Ramos (cell line): ENCODE measurements at regions not wholly inside any gene's neighbourhood (a gene's known extent, or its start where the extent isn't known, plus 50 kb on each side); places are given as distances from the start of the nearest gene placed in this dataset.
"Not testable (repeated sequence)": the region's sequence is repeated elsewhere in the genome, so short reads cannot be mapped to it uniquely, and the experiment has no call there.

Experiments used
- in situ Hi-C: fragments of 300-500 bp; cut with MboI; formaldehyde crosslinking; loops from one replicate; pipeline ENCODE4 v1.14.3; 2022; ENCODE audit warnings: low sequenced_read_pairs; ENCODE audit not compliant: unreplicated experiment

DNA sequence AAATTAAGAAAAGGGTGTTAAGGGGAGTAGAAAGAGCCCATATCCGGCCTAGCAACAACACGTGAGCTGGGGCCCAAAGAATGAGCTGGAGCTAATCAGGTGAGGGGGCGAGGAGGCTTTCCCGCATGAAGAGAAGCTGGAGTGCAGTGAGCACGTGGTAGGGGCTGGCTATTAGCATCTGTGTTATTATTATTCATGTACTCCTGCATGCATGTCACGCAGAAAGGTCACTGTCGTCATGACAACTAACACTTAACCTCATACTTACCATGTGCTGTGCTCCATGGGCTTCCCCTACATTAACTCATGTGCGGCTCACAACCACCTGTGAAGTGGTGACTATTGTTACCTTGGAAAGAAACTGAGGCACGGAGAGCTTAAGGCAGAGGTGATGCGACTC lies 227.6 kb upstream of the UBL3 start:
- in situ Hi-C loops, result no loop called here

DNA sequence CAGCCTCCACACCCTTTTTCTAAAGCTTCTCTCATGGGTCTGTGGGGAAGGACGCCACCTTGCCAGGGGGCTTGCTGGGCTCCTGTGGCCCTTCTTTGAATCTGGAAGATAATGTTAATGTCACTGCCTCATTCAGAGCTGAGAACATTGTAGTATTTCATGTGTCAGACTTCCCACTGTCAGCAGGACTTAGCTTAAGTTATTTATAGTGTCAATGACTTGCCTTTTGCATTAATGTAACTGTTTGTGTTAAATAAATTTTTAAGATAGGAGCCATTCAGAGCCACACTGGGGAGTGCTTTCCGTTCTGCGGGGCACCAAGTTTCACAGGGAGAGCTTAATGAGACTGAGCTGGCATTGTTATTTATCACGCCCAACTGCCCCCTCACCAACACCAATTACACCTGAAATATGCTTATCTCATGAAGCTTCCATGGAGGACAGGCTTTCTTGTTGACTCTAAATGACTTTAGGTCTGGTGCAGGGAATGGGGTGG lies 226.9 kb upstream of the UBL3 start:
- in situ Hi-C loops, result no loop called here

DNA sequence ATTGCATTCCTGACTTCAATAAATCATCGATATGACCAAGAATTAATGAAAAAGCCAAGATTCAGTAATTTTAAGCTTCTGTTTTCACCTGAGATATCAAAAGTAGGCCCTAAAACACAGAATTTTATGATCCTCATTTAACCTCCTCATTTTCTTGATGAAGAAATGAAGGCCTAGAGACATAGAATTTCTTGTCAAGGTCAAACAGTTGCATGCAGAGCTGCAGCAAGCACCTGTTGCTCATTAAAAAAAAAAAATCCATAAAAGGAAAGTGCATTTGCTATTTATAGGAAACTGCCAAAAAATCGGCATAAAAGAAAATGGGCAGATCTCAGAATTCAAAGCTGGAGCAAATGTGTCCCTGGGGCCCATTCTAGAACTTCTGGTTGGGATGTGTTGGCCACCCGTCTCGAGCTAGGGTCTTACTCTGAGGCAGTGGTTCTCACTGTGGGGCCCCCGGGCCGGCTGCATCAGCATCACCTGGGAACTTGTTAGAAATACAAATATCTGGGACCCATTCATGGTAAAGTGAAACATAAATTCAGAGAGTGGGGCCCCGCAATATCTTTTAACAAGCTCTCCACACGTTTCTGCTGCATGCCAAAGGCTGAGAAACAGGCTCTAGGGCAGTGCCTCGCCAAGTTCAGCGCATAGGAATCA lies 224.7 kb upstream of the UBL3 start:
- in situ Hi-C loops, result no loop called here

DNA sequence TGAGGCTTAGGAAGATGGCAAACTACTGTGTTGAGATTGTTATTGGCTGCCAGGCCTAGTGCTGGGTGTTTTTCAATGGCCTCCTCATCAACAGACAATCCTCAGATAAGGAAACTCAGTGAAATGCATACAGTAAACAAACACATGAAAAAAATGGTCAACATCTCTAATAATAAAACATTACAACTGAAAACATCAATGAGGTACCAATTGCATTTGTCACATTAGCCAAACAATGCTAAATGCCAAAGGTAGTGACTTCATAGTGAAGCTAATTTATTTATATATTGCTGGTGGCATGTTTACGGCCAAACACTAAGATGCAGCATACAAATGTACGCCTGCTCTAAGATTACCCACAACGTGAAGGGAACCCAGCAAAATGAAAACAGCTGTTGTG lies 224.0 kb upstream of the UBL3 start:
- in situ Hi-C loops, result no loop called here

DNA sequence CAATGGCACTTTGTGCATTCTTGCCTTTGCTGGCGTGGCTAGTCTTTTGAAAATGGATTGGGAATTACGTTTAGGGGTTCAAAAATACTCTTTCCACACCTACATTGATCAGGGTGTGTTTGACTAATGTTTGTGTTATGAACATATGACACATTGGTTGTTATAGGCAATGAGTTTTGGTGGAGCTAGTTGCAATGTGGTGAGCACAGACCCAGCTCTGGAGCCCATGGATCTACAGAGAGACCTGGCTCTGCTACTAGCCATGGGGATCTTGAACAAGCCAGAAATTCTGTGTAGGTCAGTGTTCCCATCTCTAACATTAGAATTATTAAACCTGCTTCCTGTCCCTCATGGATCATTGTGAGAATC lies 222.4 kb upstream of the UBL3 start:
- in situ Hi-C loops, result no loop called here

DNA sequence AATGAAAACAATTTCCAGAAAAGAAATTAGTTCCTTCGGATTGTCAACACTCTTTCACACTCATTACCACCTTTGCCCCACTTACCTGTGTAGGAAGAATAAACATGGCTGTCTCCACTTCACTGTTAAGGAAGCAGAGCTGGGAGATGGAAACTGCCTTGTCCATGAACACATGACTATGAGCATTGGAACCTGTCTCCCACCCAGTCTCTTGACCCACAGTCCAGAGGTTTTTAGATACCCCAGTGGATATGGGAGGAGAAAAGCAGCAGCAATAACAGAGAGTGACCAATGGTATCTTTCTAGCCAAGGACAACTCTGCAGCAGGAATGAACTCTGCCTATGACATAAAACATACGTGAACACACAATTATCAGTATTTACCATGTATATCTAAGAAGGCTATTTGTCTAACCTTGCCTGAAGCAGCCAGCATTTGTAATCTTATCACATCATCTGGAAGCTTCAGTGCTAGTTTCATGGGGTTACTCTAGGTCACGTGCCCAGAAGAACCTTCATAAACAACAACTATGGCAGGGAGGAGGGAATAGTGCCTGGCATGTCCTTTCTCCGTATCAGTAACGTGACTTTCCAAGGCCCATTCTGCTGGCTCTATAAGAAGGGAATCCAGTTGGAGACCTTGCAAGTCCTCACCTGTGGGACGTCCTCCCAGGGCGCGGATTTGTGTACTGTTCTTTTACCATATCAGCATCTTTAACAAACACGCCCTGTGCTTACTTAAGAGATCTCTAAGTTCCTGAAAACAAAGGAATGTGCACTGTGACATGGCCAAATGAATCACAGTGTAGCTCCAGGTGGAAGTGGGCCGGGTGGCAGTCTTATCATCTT lies 221.8 kb upstream of the UBL3 start:
- in situ Hi-C loops, result no loop called here

DNA sequence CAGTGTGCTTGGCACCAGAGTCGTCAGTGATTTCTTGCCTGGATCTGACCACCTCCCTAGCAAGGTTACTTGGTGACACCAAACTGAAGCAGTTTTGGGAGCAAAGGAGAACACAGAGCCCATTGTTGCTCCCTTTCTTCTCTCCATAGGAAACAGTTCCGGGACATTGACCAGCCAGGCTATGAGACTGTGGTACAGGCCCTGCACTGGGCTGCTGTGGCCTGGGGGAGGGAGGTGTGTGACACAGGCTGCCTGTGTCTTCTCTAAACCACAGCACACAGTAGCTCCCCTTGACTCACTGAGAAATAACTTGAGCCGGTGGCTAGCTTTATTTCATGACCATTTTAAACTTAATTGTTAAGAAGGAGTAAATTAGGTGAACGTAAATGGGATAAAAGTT lies 214.8 kb upstream of the UBL3 start:
- in situ Hi-C loops, result no loop called here

DNA sequence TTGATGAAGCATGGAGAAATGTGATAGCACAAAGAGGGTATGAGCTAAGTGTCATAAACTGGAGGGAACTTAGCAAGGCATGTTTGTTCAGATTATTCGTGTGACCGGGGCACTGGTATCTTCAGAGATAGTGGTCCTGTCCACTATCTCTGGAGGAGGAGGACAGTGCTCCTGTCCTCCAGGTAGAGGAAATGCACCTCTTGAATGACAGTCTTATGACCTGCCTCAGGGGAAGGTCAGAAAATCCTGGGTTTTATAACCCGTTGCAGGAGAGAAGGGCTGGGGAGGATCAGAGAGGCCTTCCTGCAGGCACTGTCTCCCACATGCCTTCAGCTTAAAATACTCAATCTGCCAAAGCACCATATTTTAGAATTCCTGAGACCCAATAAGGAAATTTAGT lies 213.5 kb upstream of the UBL3 start:
- in situ Hi-C loops, result no loop called here

DNA sequence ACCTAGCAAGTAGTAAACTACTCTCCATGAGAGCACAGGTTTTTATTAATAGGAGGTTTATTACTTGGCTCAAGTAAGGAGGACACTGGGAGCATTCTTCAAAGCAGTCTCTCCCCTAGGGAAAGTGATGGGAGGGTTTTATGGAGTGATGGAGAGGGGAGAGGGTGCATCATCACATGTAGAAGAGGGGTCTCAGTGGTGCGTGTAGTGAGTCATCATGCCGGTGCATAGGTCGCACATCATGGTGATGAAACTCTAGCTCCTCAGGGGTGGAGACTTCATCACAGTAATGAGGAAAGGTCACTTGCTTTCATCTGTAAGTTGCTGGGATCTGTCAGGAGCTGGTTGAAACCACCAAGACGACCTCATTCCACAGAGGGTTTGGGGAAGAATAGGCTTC lies 210.8 kb upstream of the UBL3 start:
- in situ Hi-C loops, result no loop called here

DNA sequence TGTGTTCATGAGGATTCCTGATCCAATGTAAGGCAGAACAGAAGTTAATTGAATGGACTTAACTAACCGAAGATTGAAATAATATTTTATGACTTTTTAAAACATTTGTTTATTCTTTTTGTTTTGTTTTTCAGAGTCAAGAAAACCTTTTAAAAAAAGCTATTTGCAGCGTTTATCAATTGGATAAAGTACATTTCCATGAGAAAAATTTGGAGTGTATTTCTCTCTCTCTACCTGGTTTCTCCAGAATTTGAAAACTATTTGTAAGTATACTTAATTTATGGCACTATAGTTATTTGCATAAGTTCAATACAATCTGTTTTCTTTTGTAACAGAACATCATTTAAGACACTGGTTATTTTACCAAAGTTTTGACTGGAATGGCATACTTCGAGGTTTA lies 208.0 kb upstream of the UBL3 start:
- in situ Hi-C loops, result no loop called here

DNA sequence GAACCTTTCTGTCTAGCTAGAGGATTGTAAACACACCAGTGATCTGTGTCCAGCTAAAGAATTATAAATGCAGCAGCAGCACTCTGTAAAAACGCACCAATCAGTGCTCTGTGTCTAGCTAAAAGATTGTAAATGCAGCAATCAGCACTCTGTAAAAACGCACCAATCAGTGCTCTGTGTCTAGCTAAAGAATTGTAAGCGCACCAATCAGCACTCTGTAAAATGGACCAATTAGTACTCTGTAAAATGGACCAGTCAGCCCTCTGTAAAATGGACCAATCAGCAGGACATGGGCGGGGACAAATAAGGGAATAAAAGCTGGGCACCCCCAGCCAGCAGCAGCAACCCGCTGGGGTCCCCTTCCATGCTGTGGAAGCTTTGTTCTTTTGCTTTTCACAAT lies 204.1 kb upstream of the UBL3 start:
- in situ Hi-C loops, result not testable (repeated sequence)

DNA sequence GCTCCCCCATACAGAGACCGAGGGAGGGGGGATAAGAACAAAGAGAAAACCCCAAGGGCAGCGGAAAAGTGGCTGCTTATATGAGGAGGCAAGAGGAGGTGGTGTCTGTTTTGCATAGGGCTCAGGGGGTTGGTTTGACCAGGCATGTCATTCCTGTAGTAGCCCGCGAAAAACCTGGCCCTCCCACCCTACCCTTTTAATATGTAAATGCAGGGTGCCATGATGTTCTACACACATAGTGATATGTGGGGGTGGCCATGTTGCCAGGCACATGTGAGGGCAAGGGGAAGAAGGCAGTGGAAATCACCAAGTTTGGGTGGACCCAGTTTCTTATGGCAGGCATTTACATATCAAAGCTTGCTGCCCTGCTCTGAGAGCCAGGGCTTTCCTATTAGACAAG lies 203.5 kb upstream of the UBL3 start:
- in situ Hi-C loops, result no loop called here

DNA sequence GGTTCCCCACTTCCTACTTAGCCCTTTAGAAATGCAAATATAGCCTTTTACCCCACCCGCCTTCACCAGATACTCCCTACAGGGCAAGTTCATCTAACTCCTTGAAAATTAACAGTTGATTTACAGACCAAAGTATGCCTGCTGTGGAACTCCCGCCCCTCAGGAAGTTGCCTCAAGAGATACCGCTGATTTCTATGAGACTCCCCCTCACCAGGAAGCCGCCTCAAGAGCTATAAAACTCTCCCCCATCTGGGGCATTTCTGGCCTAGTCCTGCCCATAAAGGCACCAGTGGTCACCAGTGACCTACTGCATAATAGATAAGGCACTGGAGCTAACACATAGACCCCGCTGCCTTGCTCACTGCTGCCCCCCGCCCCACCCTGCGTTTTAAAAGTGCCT lies 201.7 kb upstream of the UBL3 start:
- in situ Hi-C loops, result no loop called here

DNA sequence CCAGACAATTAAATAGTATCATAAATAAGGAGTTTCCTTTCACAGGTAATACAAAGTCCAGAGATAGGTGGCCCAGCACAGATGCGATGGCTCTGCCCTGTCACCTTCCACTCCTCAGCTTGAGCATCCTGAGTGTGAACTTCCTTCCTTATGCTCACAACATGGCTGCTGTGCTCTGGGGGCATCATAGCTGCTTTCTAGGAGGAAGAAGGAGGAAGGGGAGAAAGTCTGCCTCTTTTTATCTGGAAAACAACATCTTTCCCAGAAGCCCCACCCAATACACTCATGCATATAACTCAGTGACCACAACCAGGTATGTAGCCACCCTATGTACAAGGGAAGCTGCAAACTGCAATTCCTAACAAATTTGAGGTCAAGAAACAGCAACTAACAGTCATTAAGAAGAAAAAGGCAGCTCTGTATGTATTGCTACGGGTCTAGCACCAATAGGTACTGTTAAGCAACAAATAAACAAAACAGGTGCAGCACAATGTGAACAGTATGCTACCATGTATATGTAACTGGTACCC lies 201.2 kb upstream of the UBL3 start:
- in situ Hi-C loops, result no loop called here

DNA sequence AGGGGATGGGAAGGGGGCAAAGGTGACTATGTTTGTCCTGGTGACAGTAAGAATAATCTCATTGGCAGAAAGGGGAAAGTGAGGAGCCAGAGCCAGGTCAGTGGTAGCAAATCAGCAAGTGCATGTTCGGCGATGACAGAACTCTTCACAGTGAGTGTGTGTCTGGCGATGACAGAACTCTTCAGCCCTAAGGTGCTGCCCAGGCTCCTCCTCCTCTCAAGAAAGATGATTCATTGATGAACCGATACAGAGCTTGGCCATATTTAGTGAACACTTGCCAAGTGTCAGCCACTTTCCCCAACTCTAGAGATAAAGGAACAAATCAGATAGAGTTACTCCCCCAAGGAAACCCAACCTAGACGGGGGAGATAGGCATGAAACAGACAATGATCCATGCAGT lies 199.3 kb upstream of the UBL3 start:
- in situ Hi-C loops, result no loop called here

DNA sequence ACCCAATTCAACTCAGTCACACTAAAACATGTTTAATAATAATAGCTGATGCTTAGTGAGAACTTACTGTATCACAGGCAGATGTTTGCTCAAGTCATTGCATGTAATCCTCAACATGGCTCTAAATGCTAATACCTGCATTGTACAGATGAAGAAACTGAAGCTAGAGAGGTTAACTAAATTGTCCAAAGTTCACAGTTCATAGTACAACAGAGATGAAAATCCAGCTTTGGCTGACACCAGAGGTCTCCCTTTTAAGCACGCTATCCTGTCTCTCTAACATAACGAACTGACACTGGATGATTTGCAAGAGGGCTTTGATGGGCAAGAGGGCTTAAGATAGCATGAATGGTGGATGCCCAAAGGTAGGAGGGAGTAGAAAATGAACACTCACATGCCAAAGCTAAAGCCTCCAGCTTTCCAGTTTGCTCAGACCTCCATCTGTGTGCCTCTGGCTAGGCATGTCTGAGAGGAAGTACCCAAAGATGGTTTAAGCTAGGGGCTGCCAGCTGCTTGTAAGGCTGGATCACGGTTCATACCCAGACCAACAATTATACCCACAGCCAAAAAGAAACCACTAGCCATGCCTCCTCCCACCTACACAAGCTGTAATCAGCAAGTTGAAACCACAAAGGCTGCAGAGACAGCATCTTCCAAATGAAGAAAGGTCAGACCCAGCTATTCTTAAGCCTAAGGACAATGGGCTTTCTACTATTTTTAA lies 196.9 kb upstream of the UBL3 start:
- in situ Hi-C loops, result no loop called here

DNA sequence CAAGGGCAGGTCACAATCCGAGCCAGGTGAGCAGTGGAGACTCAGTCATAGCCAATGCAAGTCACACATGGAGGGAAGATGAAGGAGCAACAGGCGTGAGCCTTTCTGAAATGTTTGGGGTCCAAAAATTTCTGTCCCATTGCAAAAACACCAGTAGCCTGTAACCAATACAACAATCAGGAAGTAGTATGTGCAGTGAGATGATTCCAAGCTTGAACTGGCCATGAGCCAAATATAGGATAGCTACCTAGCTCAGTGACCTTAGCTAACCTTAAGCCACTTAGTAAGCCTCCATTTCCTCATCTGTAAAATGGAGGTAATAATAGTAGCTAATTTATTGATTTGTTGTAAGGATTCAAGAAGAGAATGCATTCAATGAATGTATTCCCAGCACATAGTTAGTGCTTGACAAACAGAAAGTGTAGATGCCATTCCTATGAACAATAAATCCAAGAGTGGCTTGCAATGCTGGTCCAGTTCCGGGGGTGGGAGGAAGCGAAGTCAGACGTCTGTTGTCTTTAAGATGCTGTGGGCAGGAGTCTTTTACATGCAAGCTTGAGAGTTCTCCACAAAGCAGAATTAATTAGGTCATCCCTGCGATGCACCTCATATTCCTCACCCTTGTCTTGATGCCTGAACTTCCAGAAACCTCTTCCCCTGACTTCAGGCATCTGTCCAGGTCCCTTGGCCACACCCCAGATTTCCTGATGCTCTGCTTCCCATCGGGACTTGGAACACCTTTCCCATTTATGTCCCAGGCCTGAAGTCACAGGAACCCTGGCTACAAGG lies 195.7 kb upstream of the UBL3 start:
- in situ Hi-C loops, result no loop called here

DNA sequence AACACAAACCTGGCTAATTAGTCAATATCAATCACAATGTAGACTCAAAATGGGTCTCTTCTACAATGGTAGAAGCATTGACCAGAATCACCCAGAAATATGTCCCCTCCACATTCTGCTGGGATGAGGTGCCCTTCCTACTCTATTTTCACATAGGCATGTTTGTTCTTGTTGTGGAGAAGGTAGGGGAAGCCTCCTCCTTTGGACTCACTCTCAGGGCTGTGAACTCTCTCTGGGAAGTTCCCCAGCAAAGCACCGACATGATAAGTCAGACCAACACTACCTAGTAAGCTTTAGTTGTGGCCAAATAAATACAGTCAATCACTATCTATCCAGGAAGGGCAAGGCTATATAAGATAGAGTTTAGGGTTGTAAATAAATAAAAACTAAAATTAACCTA lies 194.5 kb upstream of the UBL3 start:
- in situ Hi-C loops, result no loop called here

DNA sequence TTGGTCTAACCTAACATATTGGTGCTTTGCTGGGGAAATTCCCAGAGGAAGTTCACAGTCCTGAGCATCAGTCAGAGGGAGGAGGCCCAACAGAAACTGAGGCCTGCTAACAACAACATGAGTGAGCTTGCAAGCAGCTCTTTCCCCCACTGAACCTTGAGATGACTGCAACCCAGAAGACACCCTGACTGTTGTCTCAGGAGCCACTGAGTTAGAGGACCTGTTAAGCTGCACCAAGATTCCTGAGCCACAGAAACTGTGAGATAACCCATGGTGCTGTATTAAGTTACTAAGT lies 193.2 kb upstream of the UBL3 start:
- in situ Hi-C loops, result no loop called here

DNA sequence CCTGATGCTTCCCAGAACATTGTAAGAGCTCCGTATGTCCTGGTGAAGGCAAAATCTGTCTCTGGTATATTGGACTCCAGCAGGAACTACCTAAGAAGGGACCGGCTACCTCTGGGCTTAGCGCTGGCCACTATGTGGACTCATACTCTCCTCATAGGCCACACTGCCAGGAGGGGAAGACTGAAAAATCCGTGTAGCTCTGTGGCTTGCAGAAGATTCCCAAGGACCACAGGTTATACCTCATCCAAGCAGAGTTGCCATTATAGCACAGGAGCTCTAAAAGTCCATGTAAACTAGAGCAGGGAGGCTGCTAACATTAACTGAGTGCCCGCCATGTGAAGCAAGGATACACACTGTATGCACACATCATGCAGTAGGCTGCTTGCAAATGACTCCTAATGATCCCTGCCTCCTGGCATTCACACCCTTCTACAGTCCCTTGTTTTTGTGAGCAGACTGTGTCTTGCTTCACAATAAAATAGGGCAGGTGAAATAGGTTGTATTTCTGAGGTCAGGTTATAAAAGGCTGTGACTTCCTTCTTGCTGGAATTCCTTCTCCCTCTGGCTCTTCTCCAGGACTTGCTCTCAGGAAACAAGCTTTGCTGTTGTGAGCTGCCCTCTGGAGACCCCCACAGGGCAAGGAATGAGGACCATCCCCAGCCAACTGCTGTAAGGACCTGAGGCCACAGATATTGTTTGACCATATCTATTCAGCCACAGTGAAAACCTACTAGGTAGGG lies 192.6 kb upstream of the UBL3 start:
- in situ Hi-C loops, result no loop called here
